ENCODE measurements at regions not wholly inside any gene's neighbourhood (a gene's known extent, or its start where the extent isn't known, plus 50 kb on each side); places are given as distances from the start of the nearest gene placed in this dataset.
"Not testable (repeated sequence)": the region's sequence is repeated elsewhere in the genome, so short reads cannot be mapped to it uniquely, and the experiment has no call there.

DNA sequence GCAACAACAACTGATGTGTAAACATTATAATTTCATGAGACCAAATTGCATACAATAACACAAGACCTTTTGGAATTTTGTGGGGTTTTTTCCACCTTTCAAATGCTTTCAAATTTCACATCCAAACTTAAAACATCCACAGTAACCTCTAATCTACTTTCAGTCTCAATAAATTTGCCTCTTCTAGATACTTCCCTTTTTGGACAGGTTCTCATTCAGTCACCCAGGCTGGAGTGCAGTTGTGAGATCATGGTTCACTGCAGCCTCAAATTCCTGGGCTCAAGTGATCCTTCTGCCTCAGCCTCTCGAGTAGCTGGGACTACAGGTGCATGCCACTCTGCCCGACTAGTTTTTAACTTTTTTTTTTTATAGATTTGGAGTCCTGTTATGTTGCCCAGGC lies 556.6 kb downstream of the NLGN4X start (continued):
- TF ChIP-seq, protein P1, sequence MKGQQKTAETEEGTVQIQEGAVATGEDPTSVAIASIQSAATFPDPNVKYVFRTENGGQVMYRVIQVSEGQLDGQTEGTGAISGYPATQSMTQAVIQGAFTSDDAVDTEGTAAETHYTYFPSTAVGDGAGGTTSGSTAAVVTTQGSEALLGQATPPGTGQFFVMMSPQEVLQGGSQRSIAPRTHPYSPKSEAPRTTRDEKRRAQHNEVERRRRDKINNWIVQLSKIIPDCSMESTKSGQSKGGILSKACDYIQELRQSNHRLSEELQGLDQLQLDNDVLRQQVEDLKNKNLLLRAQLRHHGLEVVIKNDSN (IDR thresholded peaks at IDR 0.05; ENCODE audit: borderline replicate concordance, low read depth), result no peak
- TF ChIP-seq GABPA (IDR thresholded peaks at IDR 0.05; ENCODE audit: low read depth) (no peak), JUND (IDR thresholded peaks at IDR 0.05) (no peak), FOSL2 (IDR thresholded peaks at IDR 0.05; ENCODE audit: borderline replicate concordance, low read depth) (no peak), RXRA (IDR thresholded peaks at IDR 0.05; ENCODE audit: borderline replicate concordance, low read depth) (no peak), NRF1 (IDR thresholded peaks at IDR 0.05; ENCODE audit: low read depth, low read length) (no peak)

DNA sequence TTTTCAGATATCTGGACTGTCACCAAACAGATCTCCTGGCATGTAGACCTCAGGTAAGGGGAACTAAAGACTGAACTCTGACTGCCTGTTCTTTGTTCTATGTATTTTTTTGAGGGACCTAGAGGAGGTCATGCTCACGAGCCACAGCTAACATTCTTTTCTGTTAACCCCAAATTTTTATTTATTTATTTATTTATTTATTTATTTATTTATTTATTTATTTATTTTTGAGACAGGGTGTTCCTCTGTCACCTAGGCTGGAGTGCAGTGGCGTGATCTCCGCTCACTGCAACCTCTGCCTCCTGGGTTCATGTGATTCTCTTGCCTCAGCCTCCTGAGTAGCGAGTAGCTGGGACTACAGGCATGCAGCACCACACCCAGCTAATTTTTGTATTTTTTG lies 562.0 kb downstream of the NLGN4X start:
- H4K20me1 ChIP-seq (ENCODE audit: insufficient read depth); H3K4me2 ChIP-seq; POLR2A ChIA-PET; H2AFZ ChIP-seq (ENCODE audit: low read depth); H3K9ac ChIP-seq; DNase-seq; H3K79me2 ChIP-seq (ENCODE audit: insufficient read depth); H3K9me3 ChIP-seq; H3K36me3 ChIP-seq (replicated peaks in 1 of 2; ENCODE audit: control insufficient read depth in 1 of 2, insufficient read depth in 2 of 2, low read length in 1 of 2); H3K9me2 ChIP-seq; CTCF ChIA-PET; H3F3A ChIP-seq (replicated peaks; ENCODE audit: insufficient read depth); H3K4me1 ChIP-seq (ENCODE audit: control insufficient read depth in 1 of 2, insufficient read depth in 2 of 2, low read depth in 1 of 2, low read length in 1 of 2); H3K27me3 ChIP-seq (ENCODE audit: insufficient read depth); H3K27ac ChIP-seq (ENCODE audit: low read depth in 2 of 2, low read length in 1 of 2); H3K4me3 ChIP-seq (ENCODE audit: low read depth in 2 of 2, low read length in 1 of 2): not testable (repeated sequence)
- WGBS (ENCODE audit: low lambda C conversion rate), result 23% methylated on average over 4 of the region's 4 CpGs

DNA sequence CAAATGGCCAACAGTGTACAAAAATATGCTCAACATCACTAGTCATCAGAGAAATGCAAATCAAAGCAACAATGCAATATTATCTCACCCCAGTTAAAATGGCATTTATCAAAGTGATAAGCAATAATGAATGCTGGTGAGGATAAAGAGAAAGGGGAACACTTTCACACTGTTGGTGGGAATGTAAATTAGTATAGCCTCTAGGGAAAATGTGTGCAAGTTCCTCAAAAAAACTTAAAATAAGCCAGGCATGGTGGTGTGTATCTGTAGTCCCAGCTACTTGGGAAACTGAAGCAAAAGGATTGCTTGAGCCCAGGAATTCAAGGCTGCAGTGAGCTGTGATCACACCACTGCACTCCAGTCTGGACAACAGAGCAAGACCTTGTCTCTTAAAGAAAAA lies 572.1 kb downstream of the NLGN4X start:
- H3K27ac ChIP-seq (ENCODE audit: low read depth in 2 of 2, low read length in 1 of 2), result no peak overlapping the region
- CTCF ChIA-PET, result no interaction called here
- no peaks in the 10 kb centered on the region for H3K27me3 ChIP-seq (ENCODE audit: insufficient read depth)

DNA sequence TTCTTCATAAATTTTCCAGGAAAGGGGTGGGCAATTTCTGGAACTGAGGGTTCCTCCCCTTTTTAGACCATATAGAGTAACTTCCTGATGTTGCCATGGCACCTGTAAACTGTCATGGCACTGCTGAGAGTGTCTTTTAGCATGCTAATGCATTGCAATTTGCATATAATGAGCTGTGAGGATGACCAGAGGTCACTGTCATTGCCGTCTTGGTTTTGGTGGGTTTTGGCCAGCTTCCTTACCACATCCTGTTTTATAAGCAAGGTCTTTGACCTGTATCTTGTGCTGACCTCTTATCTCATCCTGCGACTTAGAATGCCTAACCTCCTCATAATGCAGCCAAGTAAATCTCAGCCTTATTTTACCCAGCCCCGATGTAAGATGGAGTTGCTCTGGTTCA lies 577.8 kb downstream of the NLGN4X start:
- Histone ChIP-seq H3K27me3 (ENCODE audit: insufficient read depth) (no peaks in the 10 kb centered on the region), H3K9ac (no peak overlapping the region), H3K36me3 (replicated peaks in 1 of 2; ENCODE audit: control insufficient read depth in 1 of 2, insufficient read depth in 2 of 2, low read length in 1 of 2) (no peaks in the 10 kb centered on the region), H3K4me2 (no peak overlapping the region), H3K4me1 (ENCODE audit: control insufficient read depth in 1 of 2, insufficient read depth in 2 of 2, low read depth in 1 of 2, low read length in 1 of 2) (no peaks in the 10 kb centered on the region), H3K27ac (ENCODE audit: low read depth in 2 of 2, low read length in 1 of 2) (no peak overlapping the region), H3F3A (replicated peaks; ENCODE audit: insufficient read depth) (no peaks in the 10 kb centered on the region), H3K79me2 (ENCODE audit: insufficient read depth) (no peaks in the 10 kb centered on the region), H3K9me3 (no peaks in the 10 kb centered on the region), H2AFZ (ENCODE audit: low read depth) (no peak overlapping the region), H3K9me2 (no peaks in the 10 kb centered on the region), H3K4me3 (ENCODE audit: low read depth in 2 of 2, low read length in 1 of 2) (no peak overlapping the region), H4K20me1 (ENCODE audit: insufficient read depth) (no peaks in the 10 kb centered on the region)
- CTCF ChIA-PET, result no interaction called here
- POLR2A ChIA-PET, result no interaction called here
- WGBS (ENCODE audit: low lambda C conversion rate), result 10% methylated on average over 3 of the region's 3 CpGs
- no peak for DNase-seq
- TF ChIP-seq POLR2AphosphoS5 (IDR thresholded peaks at IDR 0.05; ENCODE audit: low read depth, low read length) (no peak), GABPA (IDR thresholded peaks at IDR 0.05; ENCODE audit: low read depth) (no peak), FOSL2 (IDR thresholded peaks at IDR 0.05; ENCODE audit: borderline replicate concordance, low read depth) (no peak), TCF12 (IDR thresholded peaks at IDR 0.05) (no peak), NFIC (IDR thresholded peaks at IDR 0.05; ENCODE audit: borderline replicate concordance) (no peak), EZH2phosphoT487 (IDR thresholded peaks at IDR 0.05; ENCODE audit: borderline replicate concordance, low read depth) (no peak), TAF1 (IDR thresholded peaks at IDR 0.05; ENCODE audit: borderline replicate concordance, low read depth, low read length) (no peak), FOXJ3 (CRISPR knock-in tag; IDR thresholded peaks at IDR 0.05) (no peak), SMC3 (IDR thresholded peaks at IDR 0.05; ENCODE audit: low read depth, low read length) (no peak)
- TF ChIP-seq, protein P2, sequence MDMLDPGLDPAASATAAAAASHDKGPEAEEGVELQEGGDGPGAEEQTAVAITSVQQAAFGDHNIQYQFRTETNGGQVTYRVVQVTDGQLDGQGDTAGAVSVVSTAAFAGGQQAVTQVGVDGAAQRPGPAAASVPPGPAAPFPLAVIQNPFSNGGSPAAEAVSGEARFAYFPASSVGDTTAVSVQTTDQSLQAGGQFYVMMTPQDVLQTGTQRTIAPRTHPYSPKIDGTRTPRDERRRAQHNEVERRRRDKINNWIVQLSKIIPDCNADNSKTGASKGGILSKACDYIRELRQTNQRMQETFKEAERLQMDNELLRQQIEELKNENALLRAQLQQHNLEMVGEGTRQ (IDR thresholded peaks at IDR 0.05; ENCODE audit: borderline replicate concordance, low read depth, low read length), result no peak
- TF ChIP-seq, protein P3, sequence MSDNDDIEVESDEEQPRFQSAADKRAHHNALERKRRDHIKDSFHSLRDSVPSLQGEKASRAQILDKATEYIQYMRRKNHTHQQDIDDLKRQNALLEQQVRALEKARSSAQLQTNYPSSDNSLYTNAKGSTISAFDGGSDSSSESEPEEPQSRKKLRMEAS (IDR thresholded peaks at IDR 0.05; ENCODE audit: low read depth), result no peak

More for the DNA sequence above, 572.1 kb downstream of the NLGN4X start:
- Histone ChIP-seq H3K9ac (no peak overlapping the region), H3K4me3 (ENCODE audit: low read depth in 2 of 2, low read length in 1 of 2) (no peak overlapping the region), H4K20me1 (ENCODE audit: insufficient read depth) (no peaks in the 10 kb centered on the region), H3K4me2 (no peak overlapping the region), H3K4me1 (ENCODE audit: control insufficient read depth in 1 of 2, insufficient read depth in 2 of 2, low read depth in 1 of 2, low read length in 1 of 2) (no peaks in the 10 kb centered on the region), H3F3A (replicated peaks; ENCODE audit: insufficient read depth) (no peaks in the 10 kb centered on the region), H2AFZ (ENCODE audit: low read depth) (no peak overlapping the region), H3K36me3 (replicated peaks in 1 of 2; ENCODE audit: control insufficient read depth in 1 of 2, insufficient read depth in 2 of 2, low read length in 1 of 2) (no peaks in the 10 kb centered on the region), H3K9me2 (no peaks in the 10 kb centered on the region), H3K9me3 (no peaks in the 10 kb centered on the region), H3K79me2 (ENCODE audit: insufficient read depth) (no peaks in the 10 kb centered on the region)
- DNase-seq, result no peak
- TF ChIP-seq TAF1 (IDR thresholded peaks at IDR 0.05; ENCODE audit: borderline replicate concordance, low read depth, low read length), result no peak
- TF ChIP-seq RXRA (IDR thresholded peaks at IDR 0.05; ENCODE audit: borderline replicate concordance, low read depth), result no peak
- TF ChIP-seq, protein P2 (IDR thresholded peaks at IDR 0.05; ENCODE audit: borderline replicate concordance, low read depth, low read length), result no peak
- TF ChIP-seq, protein P3 (IDR thresholded peaks at IDR 0.05; ENCODE audit: low read depth), result no peak
- no peak for TF ChIP-seq RAD21 (IDR thresholded peaks at IDR 0.05; ENCODE audit: low read length)
- POLR2A ChIA-PET, result no interaction called here

Measured in SK-N-SH (cell line).